Activated CD4-positive, alpha-beta memory T cell treated with anti-CD3 and anti-CD28 coated beads, Interleukin-2, amount 10 ng/mL, durations not matched to agents 7 days and 5 days (primary cell): ENCODE measurements at regions not wholly inside any gene's neighbourhood (a gene's known extent, or its start where the extent isn't known, plus 50 kb on each side); places are given as distances from the start of the nearest gene placed in this dataset.

ENCODE experiments used
- CTCF ChIA-PET: fragments of 350-600 bp; sonication (Branson Sonifier 250); formaldehyde crosslinking; loops from one replicate; lab custom pipeline; 2021; ENCODE audit warnings: antibody characterized with exemption, inconsistent platforms; lab: Charles Lee
- POLR2A ChIA-PET: fragments of 350-600 bp; sonication (Branson Sonifier 250); formaldehyde crosslinking; loops from one replicate; lab custom pipeline; 2021; ENCODE audit warnings: antibody characterized with exemption; lab: Charles Lee
- DNase-seq: peaks from one replicate; pipeline ENCODE4 v3.0.0-alpha.2; 2020
- H3K27ac Mint-ChIP-seq: one replicate; pipeline ENCODE4 v1.8.0; 2021; ENCODE audit warnings: mild to moderate bottlenecking, mixed read lengths
- H3K27me3 Mint-ChIP-seq: one replicate; pipeline ENCODE4 v1.8.0; 2021; ENCODE audit warnings: mixed read lengths
- H3K36me3 Mint-ChIP-seq: one replicate; pipeline ENCODE4 v1.8.0; 2021; ENCODE audit warnings: low read depth, mixed read lengths
- H3K4me1 Mint-ChIP-seq: one replicate; pipeline ENCODE4 v1.8.0; 2021; ENCODE audit warnings: mixed read lengths
- H3K4me3 Mint-ChIP-seq: one replicate; pipeline ENCODE4 v1.8.0; 2021; ENCODE audit warnings: mild to moderate bottlenecking, mixed read lengths
- H3K9me3 Mint-ChIP-seq: one replicate; pipeline ENCODE4 v1.8.0; 2021; ENCODE audit warnings: mixed read lengths

- Mint-ChIP-seq H3K4me1 (no peaks in the 10 kb centered on the region), H3K27me3 (no peaks in the 10 kb centered on the region), H3K27ac (no peak overlapping the region), H3K9me3 (peaks cover 3% of the 10 kb centered on the region), H3K4me3 (no peak overlapping the region), H3K36me3 (no peaks in the 10 kb centered on the region)
- POLR2A ChIA-PET = no interaction called here
- no peak for DNase-seq
- CTCF ChIA-PET = no interaction called here
Measured at GRCh38 chr16:51813609-51814008, 662.5 kb upstream of the SALL1 start.

- H3K4me1 Mint-ChIP-seq = no peaks in the 10 kb centered on the region
- no peak overlapping the region for H3K27ac Mint-ChIP-seq
- POLR2A ChIA-PET = no interaction called here
- peaks cover 3% of the 10 kb centered on the region for H3K9me3 Mint-ChIP-seq
- H3K27me3 Mint-ChIP-seq = no peaks in the 10 kb centered on the region
- DNase-seq = no peak
- CTCF ChIA-PET = no interaction called here
- no peaks in the 10 kb centered on the region for H3K36me3 Mint-ChIP-seq
- H3K4me3 Mint-ChIP-seq = no peak overlapping the region
Measured at GRCh38 chr16:51812945-51813344, 661.9 kb upstream of the SALL1 start.

- peaks cover 3% of the 10 kb centered on the region for H3K9me3 Mint-ChIP-seq
- ChIA-PET CTCF (no interaction called here), POLR2A (no interaction called here)
Measured at GRCh38 chr16:51807551-51807950, 656.5 kb upstream of the SALL1 start.

GRCh38 chr16:51801635-51802034 is 650.6 kb upstream of the SALL1 start:
- CTCF ChIA-PET = no interaction called here
- H3K36me3 Mint-ChIP-seq = no peaks in the 10 kb centered on the region

More at GRCh38 chr16:51807551-51807950, 656.5 kb upstream of the SALL1 start:
- H3K4me3 Mint-ChIP-seq = no peak overlapping the region
- H3K4me1 Mint-ChIP-seq = no peaks in the 10 kb centered on the region
- H3K36me3 Mint-ChIP-seq = no peaks in the 10 kb centered on the region
- no peak for DNase-seq
- H3K27ac Mint-ChIP-seq = no peak overlapping the region
- no peaks in the 10 kb centered on the region for H3K27me3 Mint-ChIP-seq

GRCh38 chr16:51797669-51798259 is 646.7 kb upstream of the SALL1 start:
- DNase-seq = no peak
- H3K9me3 Mint-ChIP-seq = no peaks in the 10 kb centered on the region
- POLR2A ChIA-PET = no interaction called here
- H3K4me1 Mint-ChIP-seq = no peaks in the 10 kb centered on the region
- no peak overlapping the region for H3K27ac Mint-ChIP-seq
- H3K4me3 Mint-ChIP-seq = no peak overlapping the region
- CTCF ChIA-PET = no interaction called here
- no peaks in the 10 kb centered on the region for H3K27me3 Mint-ChIP-seq
- H3K36me3 Mint-ChIP-seq = no peaks in the 10 kb centered on the region

More at GRCh38 chr16:51801635-51802034, 650.6 kb upstream of the SALL1 start:
- Mint-ChIP-seq H3K9me3 (no peaks in the 10 kb centered on the region), H3K4me3 (no peak overlapping the region), H3K27me3 (no peaks in the 10 kb centered on the region), H3K4me1 (no peaks in the 10 kb centered on the region), H3K27ac (no peak overlapping the region)
- no peak for DNase-seq
- POLR2A ChIA-PET = no interaction called here

- POLR2A ChIA-PET = no interaction called here
- no peaks in the 10 kb centered on the region for H3K36me3 Mint-ChIP-seq
- no peaks in the 10 kb centered on the region for H3K4me1 Mint-ChIP-seq
- no peak overlapping the region for H3K27ac Mint-ChIP-seq
- no peak for DNase-seq
- no peak overlapping the region for H3K4me3 Mint-ChIP-seq
- CTCF ChIA-PET = no interaction called here
- no peaks in the 10 kb centered on the region for H3K27me3 Mint-ChIP-seq
- H3K9me3 Mint-ChIP-seq = no peaks in the 10 kb centered on the region
Measured at GRCh38 chr16:51779240-51779639, 628.2 kb upstream of the SALL1 start.

- CTCF ChIA-PET = no interaction called here
- H3K4me1 Mint-ChIP-seq = no peaks in the 10 kb centered on the region
- H3K9me3 Mint-ChIP-seq = no peaks in the 10 kb centered on the region
- no peaks in the 10 kb centered on the region for H3K36me3 Mint-ChIP-seq
- no peak for DNase-seq
- POLR2A ChIA-PET = no interaction called here
- no peak overlapping the region for H3K27ac Mint-ChIP-seq
- no peaks in the 10 kb centered on the region for H3K27me3 Mint-ChIP-seq
- H3K4me3 Mint-ChIP-seq = no peak overlapping the region
Measured at GRCh38 chr16:51773071-51773890, 622.2 kb upstream of the SALL1 start.

GRCh38 chr16:51766739-51767138 is 615.7 kb upstream of the SALL1 start:
- DNase-seq = no peak
- Mint-ChIP-seq H3K36me3 (no peaks in the 10 kb centered on the region), H3K27ac (no peak overlapping the region), H3K27me3 (peaks cover 3% of the 10 kb centered on the region), H3K9me3 (no peaks in the 10 kb centered on the region), H3K4me3 (no peak overlapping the region), H3K4me1 (no peaks in the 10 kb centered on the region)
- POLR2A ChIA-PET = no interaction called here
- CTCF ChIA-PET = no interaction called here

- POLR2A ChIA-PET = no interaction called here
- CTCF ChIA-PET = no interaction called here
- H3K4me1 Mint-ChIP-seq = no peaks in the 10 kb centered on the region
Measured at GRCh38 chr16:51763072-51763661, 612.1 kb upstream of the SALL1 start.

GRCh38 chr16:51762081-51762996 is 611.3 kb upstream of the SALL1 start:
- Mint-ChIP-seq H3K36me3 (no peaks in the 10 kb centered on the region), H3K4me1 (no peaks in the 10 kb centered on the region), H3K27me3 (peaks cover 3% of the 10 kb centered on the region), H3K9me3 (no peaks in the 10 kb centered on the region), H3K27ac (no peak overlapping the region), H3K4me3 (no peak overlapping the region)
- ChIA-PET CTCF (interaction anchor here (0.7 to 0.9 kb wide), 3 partner anchors 14 to 870 kb away, joined by 3 to 5 read pairs (median 3); no protein-coding TSS in a partner anchor), POLR2A (no interaction called here)
- peak; percentile 50 for DNase-seq

More at GRCh38 chr16:51763072-51763661, 612.1 kb upstream of the SALL1 start:
- Mint-ChIP-seq H3K36me3 (no peaks in the 10 kb centered on the region), H3K9me3 (no peaks in the 10 kb centered on the region), H3K4me3 (no peak overlapping the region), H3K27me3 (peaks cover 3% of the 10 kb centered on the region), H3K27ac (no peak overlapping the region)
- DNase-seq = no peak

GRCh38 chr16:51761001-51761400 is 609.9 kb upstream of the SALL1 start:
- POLR2A ChIA-PET = no interaction called here
- H3K4me3 Mint-ChIP-seq = no peak overlapping the region
- H3K9me3 Mint-ChIP-seq = no peaks in the 10 kb centered on the region
- H3K36me3 Mint-ChIP-seq = no peaks in the 10 kb centered on the region
- H3K27me3 Mint-ChIP-seq = peaks cover 3% of the 10 kb centered on the region
- CTCF ChIA-PET = interaction anchor here (1.0 kb wide), 1 partner anchor 9 kb away, joined by 3 read pairs; no protein-coding TSS in a partner anchor
- no peak for DNase-seq
- H3K27ac Mint-ChIP-seq = no peak overlapping the region
- H3K4me1 Mint-ChIP-seq = no peaks in the 10 kb centered on the region

GRCh38 chr16:51759999-51760398 is 608.9 kb upstream of the SALL1 start:
- no peak for DNase-seq
- H3K4me3 Mint-ChIP-seq = no peak overlapping the region
- no peaks in the 10 kb centered on the region for H3K36me3 Mint-ChIP-seq
- H3K4me1 Mint-ChIP-seq = no peaks in the 10 kb centered on the region
- peaks cover 3% of the 10 kb centered on the region for H3K27me3 Mint-ChIP-seq
- H3K27ac Mint-ChIP-seq = no peak overlapping the region
- CTCF ChIA-PET = no interaction called here
- POLR2A ChIA-PET = no interaction called here
- H3K9me3 Mint-ChIP-seq = no peaks in the 10 kb centered on the region

GRCh38 chr16:51759329-51759728 is 608.3 kb upstream of the SALL1 start:
- POLR2A ChIA-PET = no interaction called here
- DNase-seq = no peak
- Mint-ChIP-seq H3K36me3 (no peaks in the 10 kb centered on the region), H3K27me3 (peaks cover 3% of the 10 kb centered on the region), H3K4me1 (no peaks in the 10 kb centered on the region), H3K27ac (no peak overlapping the region), H3K4me3 (no peak overlapping the region), H3K9me3 (no peaks in the 10 kb centered on the region)
- CTCF ChIA-PET = no interaction called here
